Right cardiac atrium (tissue), 5 donors: ENCODE measurements at regions not wholly inside any gene's neighbourhood (a gene's known extent, or its start where the extent isn't known, plus 50 kb on each side); places are given as distances from the start of the nearest gene placed in this dataset.

Source experiments
- ATAC-seq, 2 donors: fragments of 200-7000 bp; cut with Tn5 transposase; one replicate each; pipeline versions ENCODE4 v1.8.0 to v1.9.1; 2020; ENCODE audit warnings: moderate library complexity in 2 of 2, mild to moderate bottlenecking in 1 of 2
- DNase-seq, 3 donors: peaks; one replicate each; pipeline ENCODE4 v3.0.0-alpha.2; 2020
- H3K27ac ChIP-seq: one replicate; pipeline ENCODE4 v1.5.1; 2013; ENCODE audit warnings: mild to moderate bottlenecking, low read length, control low read depth, moderate library complexity
- H3K27me3 ChIP-seq: one replicate; pipeline ENCODE4 v1.6.1; 2013; ENCODE audit not compliant: control insufficient read depth, insufficient read depth
- H3K4me1 ChIP-seq: one replicate; pipeline ENCODE4 v1.6.1; 2013; ENCODE audit warnings: low read length; ENCODE audit not compliant: control insufficient read depth, insufficient read depth
- H3K4me3 ChIP-seq: one replicate; pipeline ENCODE4 v1.5.1; 2013; ENCODE audit warnings: low read length, control low read depth
- H3K9me3 ChIP-seq: one replicate; pipeline ENCODE4 v1.6.1; 2013; ENCODE audit warnings: low read length; ENCODE audit not compliant: control insufficient read depth
- WGBS: extraction: QIAGEN DNeasy Blood & Tissue Kit; methylation state at CpG from one replicate; pipeline ENCODE4 v1.1.7; 2013; 5-methylcytosine and 5-hydroxymethylcytosine counted together
- intact Hi-C, 4 donors: fragments of 100-400 bp; cut with DNase I; formaldehyde crosslinking; loops; one replicate each; pipeline versions ENCODE4 v1.11.0 to v1.14.0; 2022 to 2023
- donor health status: healthy with polysubstance abuse.
- donor health status: DM: no; HTN: yes; CAD: no.
- donor health status: DM: no; HTN: no; CAD: no.
- donor health status: DM: no; HTN: yes; CAD: no; lungs with severe emphysema.
- donor health status: DM: yes; HTN: yes; CAD: no.

GRCh38 chr16:6113749-6114148 lies 1016.2 kb upstream of the EEF2KMT start:
- no peaks in the 10 kb centered on the region for H3K27me3 ChIP-seq
- no peak for ATAC-seq
- peaks cover 2% of the 10 kb centered on the region for H3K9me3 ChIP-seq
- H3K27ac ChIP-seq, result no peak overlapping the region
- intact Hi-C loops, result no loop called here
- no peaks in the 10 kb centered on the region for H3K4me1 ChIP-seq
- H3K4me3 ChIP-seq, result no peak overlapping the region
- 68% methylated on average over 6 of the region's 6 CpGs for WGBS
- no peak for DNase-seq

- Histone ChIP-seq H3K4me1 (no peaks in the 10 kb centered on the region), H3K27ac (no peak overlapping the region), H3K9me3 (peaks cover 2% of the 10 kb centered on the region), H3K4me3 (no peak overlapping the region), H3K27me3 (no peaks in the 10 kb centered on the region)
- DNase-seq (no peak), ATAC-seq (no peak)
- intact Hi-C loops, result no loop called here
- 56% methylated on average over 2 of the region's 2 CpGs for WGBS
Observed at GRCh38 chr16:6112700-6113099, 1015.1 kb upstream of the EEF2KMT start.

DNA sequence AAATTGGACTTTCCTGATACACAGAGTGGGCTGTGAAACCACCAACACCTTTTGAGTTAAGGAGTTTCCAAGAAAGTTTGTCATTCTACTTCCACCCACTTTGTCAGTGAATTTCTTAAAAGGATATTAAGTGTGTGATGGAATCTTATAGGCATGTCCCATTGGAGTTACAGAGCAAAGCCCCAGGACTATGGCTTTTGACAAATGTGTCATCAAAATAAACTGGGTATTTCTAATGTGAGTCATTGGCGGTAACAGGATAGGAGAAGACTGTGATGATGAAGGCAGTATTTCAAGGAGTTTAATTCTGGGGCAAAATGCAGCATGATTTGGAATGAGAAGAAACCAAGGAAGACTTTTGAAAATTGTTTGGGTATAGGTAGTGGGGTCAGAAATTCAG lies 1013.8 kb upstream of the EEF2KMT start:
- ATAC-seq (no peak), DNase-seq (no peak)
- no peaks in the 10 kb centered on the region for H3K27me3 ChIP-seq
- H3K27ac ChIP-seq, result no peak overlapping the region
- intact Hi-C loops, result no loop called here
- H3K4me1 ChIP-seq, result no peaks in the 10 kb centered on the region
- 89% methylated on average over 1 of the region's 1 CpG for WGBS
- H3K9me3 ChIP-seq, result peaks cover 2% of the 10 kb centered on the region
- no peak overlapping the region for H3K4me3 ChIP-seq

DNA sequence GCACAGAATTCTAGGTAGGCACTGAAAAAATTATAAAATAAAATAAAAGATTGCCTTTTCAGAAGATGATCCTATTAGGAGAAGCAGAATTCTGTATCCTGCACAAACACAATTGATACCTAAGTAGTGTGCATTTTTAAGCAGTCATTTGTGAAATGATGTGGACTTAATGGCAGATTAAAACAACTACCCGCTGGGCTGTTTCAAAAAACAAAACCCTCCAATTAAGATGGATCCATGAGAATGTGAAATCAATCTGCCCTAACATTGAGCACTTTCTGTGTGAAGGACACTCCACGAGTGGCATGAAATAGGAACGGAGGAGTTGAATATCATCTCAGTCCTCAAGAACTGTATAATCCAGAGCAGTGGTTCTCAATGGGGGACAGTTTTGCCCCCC lies 1012.8 kb upstream of the EEF2KMT start:
- 78% methylated on average over 3 of the region's 3 CpGs for WGBS

GRCh38 chr16:6106061-6106460 lies 1008.5 kb upstream of the EEF2KMT start:
- ATAC-seq (no peak), DNase-seq (no peak)
- 47% methylated on average over 2 of the region's 2 CpGs for WGBS
- Histone ChIP-seq H3K27me3 (no peaks in the 10 kb centered on the region), H3K9me3 (no peaks in the 10 kb centered on the region), H3K4me3 (no peak overlapping the region), H3K4me1 (no peaks in the 10 kb centered on the region), H3K27ac (no peak overlapping the region)
- intact Hi-C loops, result no loop called here

More for the DNA sequence above, 1012.8 kb upstream of the EEF2KMT start:
- H3K9me3 ChIP-seq, result peaks cover 2% of the 10 kb centered on the region
- intact Hi-C loops, result no loop called here
- H3K4me3 ChIP-seq, result no peak overlapping the region
- no peak overlapping the region for H3K27ac ChIP-seq
- H3K27me3 ChIP-seq, result no peaks in the 10 kb centered on the region
- no peak for ATAC-seq
- no peak for DNase-seq
- H3K4me1 ChIP-seq, result no peaks in the 10 kb centered on the region

DNA sequence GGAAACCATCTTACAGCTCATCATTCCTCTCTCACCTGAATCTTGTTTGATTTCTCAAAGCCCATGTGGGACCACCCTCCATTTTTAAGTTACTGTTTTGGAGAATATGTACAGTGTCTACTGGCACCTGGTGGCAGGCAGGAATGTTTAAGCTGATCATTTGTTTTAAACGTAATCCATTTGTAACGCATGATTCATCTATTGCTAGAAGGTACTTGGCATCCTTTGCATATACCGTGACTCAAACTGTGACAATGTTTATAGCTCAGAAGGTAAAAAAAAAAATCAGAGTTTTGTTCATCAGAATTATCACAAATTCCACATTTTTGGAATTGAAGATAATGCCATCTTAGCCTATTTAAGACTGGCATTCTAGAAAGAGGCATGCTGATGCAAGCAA lies 1007.5 kb upstream of the EEF2KMT start:
- Histone ChIP-seq H3K9me3 (no peaks in the 10 kb centered on the region), H3K4me1 (no peaks in the 10 kb centered on the region), H3K27me3 (no peaks in the 10 kb centered on the region), H3K27ac (no peak overlapping the region), H3K4me3 (no peak overlapping the region)
- intact Hi-C loops, result no loop called here
- ATAC-seq (no peak), DNase-seq (no peak)
- 76% methylated on average over 3 of the region's 3 CpGs for WGBS

- no peaks in the 10 kb centered on the region for H3K9me3 ChIP-seq
- intact Hi-C loops, result no loop called here
- 58% methylated on average over 3 of the region's 3 CpGs for WGBS
Observed at GRCh38 chr16:6104428-6104827, 1006.8 kb upstream of the EEF2KMT start.

DNA sequence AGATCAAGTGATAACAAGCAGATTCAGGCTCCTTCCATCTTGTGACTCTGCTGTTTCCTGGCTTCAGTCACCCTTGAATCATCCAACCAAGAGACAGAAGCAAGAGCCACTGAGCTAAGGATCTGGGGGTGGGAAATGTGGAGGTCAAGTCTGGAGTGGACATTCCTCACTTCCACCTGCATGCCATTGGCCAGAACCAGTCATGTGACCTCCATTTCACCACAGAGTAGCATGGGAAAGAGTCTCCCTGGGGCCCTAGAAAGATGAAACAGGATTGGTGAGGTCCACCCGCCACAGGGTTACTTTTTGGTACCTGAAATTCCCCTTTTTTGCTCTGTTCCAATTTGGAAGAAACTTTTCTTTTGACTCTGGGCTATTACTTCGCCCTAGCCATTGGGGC lies 1006.0 kb upstream of the EEF2KMT start:
- Histone ChIP-seq H3K27me3 (no peaks in the 10 kb centered on the region), H3K4me3 (no peak overlapping the region), H3K9me3 (no peaks in the 10 kb centered on the region), H3K4me1 (no peaks in the 10 kb centered on the region), H3K27ac (no peak overlapping the region)
- 41% methylated on average over 2 of the region's 2 CpGs for WGBS
- ATAC-seq (no peak), DNase-seq (no peak)
- intact Hi-C loops, result no loop called here

More at GRCh38 chr16:6104428-6104827, 1006.8 kb upstream of the EEF2KMT start:
- DNase-seq (no peak), ATAC-seq (no peak)
- H3K4me1 ChIP-seq, result no peaks in the 10 kb centered on the region
- no peak overlapping the region for H3K4me3 ChIP-seq
- no peak overlapping the region for H3K27ac ChIP-seq
- H3K27me3 ChIP-seq, result no peaks in the 10 kb centered on the region

DNA sequence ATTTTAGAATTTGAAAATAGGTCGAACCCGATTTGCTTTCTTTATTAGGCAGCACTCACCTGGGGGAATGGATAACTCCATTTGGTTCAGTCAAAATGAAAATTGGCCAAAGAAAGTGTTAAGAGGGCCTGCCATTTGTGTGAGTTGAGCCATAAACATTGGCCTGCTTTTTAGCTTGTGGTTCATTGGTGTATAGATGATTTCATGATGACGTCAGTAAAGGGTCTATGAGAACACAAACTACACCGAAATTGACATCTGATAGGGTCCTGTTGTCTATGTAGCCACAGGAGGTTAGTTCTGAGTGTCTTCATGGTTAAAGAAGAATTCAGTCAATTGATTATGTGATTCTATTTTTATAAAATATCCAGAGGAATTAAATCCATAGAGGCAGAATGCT lies 1001.5 kb upstream of the EEF2KMT start:
- intact Hi-C loops, result no loop called here
- no peak overlapping the region for H3K27ac ChIP-seq
- no peak overlapping the region for H3K4me3 ChIP-seq
- DNase-seq (no peak), ATAC-seq (no peak)
- no peaks in the 10 kb centered on the region for H3K4me1 ChIP-seq
- WGBS, result 77% methylated on average over 4 of the region's 4 CpGs
- no peaks in the 10 kb centered on the region for H3K27me3 ChIP-seq
- H3K9me3 ChIP-seq, result no peaks in the 10 kb centered on the region

DNA sequence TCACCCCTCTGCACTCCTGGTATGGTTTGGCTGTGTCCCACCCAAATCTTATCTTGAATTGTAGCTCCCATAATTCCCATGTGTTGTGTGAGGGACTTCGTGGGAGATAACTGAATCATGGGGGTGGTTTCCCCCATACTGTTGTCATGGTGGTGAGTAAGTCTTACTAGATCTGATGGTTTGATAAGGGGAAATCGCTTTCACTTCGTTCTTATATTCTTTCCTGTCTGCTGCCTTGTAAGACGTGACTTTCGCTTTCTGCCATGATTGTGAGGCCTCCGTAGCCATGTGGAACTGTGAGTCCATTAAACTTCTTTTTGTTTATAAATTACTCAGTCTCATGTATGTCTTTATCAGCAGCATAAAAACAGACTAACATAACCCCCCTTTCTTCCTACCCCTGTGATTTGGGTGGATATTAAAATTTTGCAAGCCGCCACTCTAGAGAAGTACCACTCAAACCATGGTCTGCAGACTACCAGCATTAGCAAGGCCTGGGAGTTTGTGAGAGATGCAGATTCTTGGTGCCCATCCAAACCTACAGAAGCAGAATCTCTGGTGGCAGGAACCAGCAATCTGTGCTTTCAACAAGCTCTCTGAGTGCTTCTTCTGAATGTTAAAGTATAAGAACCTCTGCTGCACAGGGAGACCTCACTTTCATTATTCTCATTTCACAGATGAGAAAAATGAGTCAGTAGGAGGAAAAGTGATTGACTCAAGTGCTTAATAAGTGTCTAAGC lies 999.5 kb upstream of the EEF2KMT start:
- Histone ChIP-seq H3K4me1 (no peaks in the 10 kb centered on the region), H3K27ac (no peak overlapping the region), H3K9me3 (no peaks in the 10 kb centered on the region), H3K27me3 (no peaks in the 10 kb centered on the region), H3K4me3 (no peak overlapping the region)
- ATAC-seq, result no peak
- 76% methylated on average over 7 of the region's 7 CpGs for WGBS
- DNase-seq, result no peak
- intact Hi-C loops, result no loop called here

DNA sequence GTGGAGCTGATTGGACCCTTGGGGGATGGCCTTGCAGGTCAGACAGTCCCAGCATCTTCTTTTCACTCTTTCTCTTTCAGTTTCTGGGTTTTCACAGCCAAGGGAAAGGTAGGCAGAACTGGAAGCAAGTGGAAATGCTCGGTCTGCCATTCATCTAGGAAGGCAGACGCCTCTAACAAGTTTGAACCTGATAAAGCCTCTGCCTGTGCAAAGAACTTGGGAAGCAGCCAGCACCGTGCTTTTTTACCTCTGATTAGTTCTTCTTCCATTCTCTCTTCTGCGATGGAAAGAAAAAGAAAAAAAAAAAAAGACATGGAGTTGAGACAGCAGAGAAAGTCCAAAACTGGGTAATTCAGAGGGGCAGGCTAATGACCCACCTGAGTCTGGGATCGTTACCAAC lies 997.8 kb upstream of the EEF2KMT start:
- 51% methylated on average over 5 of the region's 5 CpGs for WGBS
- Histone ChIP-seq H3K27me3 (no peaks in the 10 kb centered on the region), H3K9me3 (no peaks in the 10 kb centered on the region), H3K27ac (no peak overlapping the region), H3K4me1 (no peaks in the 10 kb centered on the region), H3K4me3 (no peak overlapping the region)
- no peak for DNase-seq
- ATAC-seq, result no peak
- intact Hi-C loops, result no loop called here

DNA sequence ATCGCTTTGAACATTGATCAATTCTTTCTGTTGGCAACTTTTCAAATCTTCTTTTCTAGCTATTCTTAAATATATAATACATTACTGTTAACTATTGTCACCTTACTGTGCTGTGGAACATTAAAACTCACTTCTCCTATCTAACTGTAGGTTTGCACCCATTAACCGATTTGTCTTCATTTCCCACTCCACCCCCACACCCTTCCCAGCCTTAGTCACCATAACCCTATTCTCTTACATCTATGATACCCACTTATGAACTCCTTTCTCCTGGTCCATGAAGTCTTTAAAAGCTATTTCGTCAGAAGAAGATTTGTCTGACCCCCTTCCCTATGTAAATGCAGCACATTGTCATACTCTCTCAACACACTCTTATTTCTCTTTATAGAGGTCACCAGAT lies 993.4 kb upstream of the EEF2KMT start:
- Histone ChIP-seq H3K9me3 (no peaks in the 10 kb centered on the region), H3K4me1 (no peaks in the 10 kb centered on the region), H3K27ac (no peak overlapping the region), H3K27me3 (no peaks in the 10 kb centered on the region), H3K4me3 (no peak overlapping the region)
- no peak for ATAC-seq
- no peak for DNase-seq
- intact Hi-C loops, result no loop called here
- WGBS, result 82% methylated on average over 3 of the region's 3 CpGs
